ENCODE measurements at regions not wholly inside any gene's neighbourhood (a gene's known extent, or its start where the extent isn't known, plus 50 kb on each side); places are given as distances from the start of the nearest gene placed in this dataset.

DNA sequence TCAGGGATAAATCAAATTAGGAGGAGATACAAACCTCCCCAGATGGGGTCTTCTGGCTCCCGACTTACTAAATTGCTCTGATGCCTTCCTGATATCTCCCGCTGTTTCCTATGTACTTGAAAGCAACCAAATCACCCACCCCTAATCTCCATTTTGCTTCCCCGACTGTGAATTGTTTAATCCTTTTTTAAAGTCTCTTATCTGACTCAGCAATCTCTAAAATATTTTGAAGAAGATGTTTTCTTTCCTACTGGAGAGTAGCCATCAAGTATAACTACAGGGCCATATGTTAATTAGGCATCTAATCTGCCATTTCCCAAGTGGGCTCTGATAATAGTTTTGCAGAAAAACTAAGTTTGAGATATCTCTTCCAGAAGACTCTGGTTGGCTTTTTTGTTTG is 365.2 kb upstream of the MAF start:
- Mint-ChIP-seq H3K27ac (no peak overlapping the region), H3K4me1 (no peaks in the 10 kb centered on the region), H3K27me3 (peaks cover 2% of the 10 kb centered on the region), H3K4me3 (no peak overlapping the region), H3K36me3 (ENCODE audit: low read depth) (no peaks in the 10 kb centered on the region), H3K9me3 (peaks cover 3% of the 10 kb centered on the region)
- TF ChIP-seq, protein P1, sequence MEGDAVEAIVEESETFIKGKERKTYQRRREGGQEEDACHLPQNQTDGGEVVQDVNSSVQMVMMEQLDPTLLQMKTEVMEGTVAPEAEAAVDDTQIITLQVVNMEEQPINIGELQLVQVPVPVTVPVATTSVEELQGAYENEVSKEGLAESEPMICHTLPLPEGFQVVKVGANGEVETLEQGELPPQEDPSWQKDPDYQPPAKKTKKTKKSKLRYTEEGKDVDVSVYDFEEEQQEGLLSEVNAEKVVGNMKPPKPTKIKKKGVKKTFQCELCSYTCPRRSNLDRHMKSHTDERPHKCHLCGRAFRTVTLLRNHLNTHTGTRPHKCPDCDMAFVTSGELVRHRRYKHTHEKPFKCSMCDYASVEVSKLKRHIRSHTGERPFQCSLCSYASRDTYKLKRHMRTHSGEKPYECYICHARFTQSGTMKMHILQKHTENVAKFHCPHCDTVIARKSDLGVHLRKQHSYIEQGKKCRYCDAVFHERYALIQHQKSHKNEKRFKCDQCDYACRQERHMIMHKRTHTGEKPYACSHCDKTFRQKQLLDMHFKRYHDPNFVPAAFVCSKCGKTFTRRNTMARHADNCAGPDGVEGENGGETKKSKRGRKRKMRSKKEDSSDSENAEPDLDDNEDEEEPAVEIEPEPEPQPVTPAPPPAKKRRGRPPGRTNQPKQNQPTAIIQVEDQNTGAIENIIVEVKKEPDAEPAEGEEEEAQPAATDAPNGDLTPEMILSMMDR (IDR thresholded peaks at IDR 0.05): no peak
- ChIA-PET CTCF (no interaction called here), POLR2A (no interaction called here)
- DNase-seq: no peak
- intact Hi-C loops (cut with micrococcal nuclease): no loop called here
- ATAC-seq (ENCODE audit: low read depth): no peak

DNA sequence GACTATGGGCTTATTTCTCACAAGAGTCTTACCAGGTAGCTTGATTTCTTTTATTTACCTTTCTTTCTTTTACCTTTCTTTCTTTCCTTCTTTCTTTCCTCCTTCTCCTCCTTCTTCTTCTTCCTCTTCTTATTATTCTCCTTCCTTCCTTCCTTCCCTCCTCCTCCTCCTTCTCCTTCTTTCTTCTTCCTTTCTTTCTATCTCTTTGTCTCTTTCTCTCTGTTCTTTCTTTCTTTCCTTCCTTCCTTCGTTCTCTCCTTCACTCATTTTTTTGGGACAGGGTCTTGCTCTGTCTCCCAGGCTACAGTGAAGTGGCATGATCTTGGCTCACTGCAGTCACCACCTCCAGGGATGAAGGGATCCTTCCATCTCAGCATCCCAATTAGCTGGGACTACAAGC is 363.6 kb upstream of the MAF start:
- ChIA-PET CTCF (no interaction called here), POLR2A (no interaction called here)
- TF ChIP-seq, protein P1 (IDR thresholded peaks at IDR 0.05): no peak
- Mint-ChIP-seq H3K27ac (no peak overlapping the region), H3K4me1 (no peaks in the 10 kb centered on the region), H3K9me3 (peaks cover 3% of the 10 kb centered on the region), H3K36me3 (ENCODE audit: low read depth) (no peaks in the 10 kb centered on the region), H3K4me3 (no peak overlapping the region), H3K27me3 (peaks cover 2% of the 10 kb centered on the region)
- DNase-seq (no peak), ATAC-seq (ENCODE audit: low read depth) (no peak)
- intact Hi-C loops (cut with micrococcal nuclease): no loop called here

GRCh38 chr16:79962962-79963361 is 362.4 kb upstream of the MAF start:
- POLR2A ChIA-PET: no interaction called here

DNA sequence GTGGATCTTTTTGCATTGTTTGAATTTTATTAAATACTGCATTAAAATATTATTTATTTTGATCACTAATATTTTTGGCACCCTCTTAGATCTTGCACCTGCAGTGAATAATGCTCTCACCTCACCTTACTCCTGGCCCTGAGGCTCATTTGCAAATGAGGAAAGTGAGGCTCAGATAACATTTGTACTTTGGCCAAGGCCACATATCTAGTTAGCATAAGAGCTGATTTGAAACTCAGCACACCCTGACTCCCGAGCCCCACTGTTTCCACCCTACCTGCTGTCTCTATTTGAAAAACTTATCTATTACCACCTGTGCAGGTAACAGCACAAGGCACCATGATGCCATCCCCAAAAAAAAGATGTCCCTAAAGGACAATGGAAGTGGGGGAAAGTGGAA is 358.7 kb upstream of the MAF start:
- TF ChIP-seq, protein P1 (IDR thresholded peaks at IDR 0.05): no peak
- Mint-ChIP-seq H3K27me3 (peaks cover 2% of the 10 kb centered on the region), H3K9me3 (peaks cover 3% of the 10 kb centered on the region), H3K36me3 (ENCODE audit: low read depth) (no peaks in the 10 kb centered on the region), H3K27ac (no peak overlapping the region), H3K4me1 (no peaks in the 10 kb centered on the region), H3K4me3 (no peak overlapping the region)
- intact Hi-C loops (cut with micrococcal nuclease): no loop called here
- POLR2A ChIA-PET: no interaction called here
- CTCF ChIA-PET: no interaction called here
- no peak for DNase-seq
- ATAC-seq (ENCODE audit: low read depth): no peak

More at GRCh38 chr16:79962962-79963361, 362.4 kb upstream of the MAF start:
- no peak overlapping the region for H3K4me3 Mint-ChIP-seq
- H3K36me3 Mint-ChIP-seq (ENCODE audit: low read depth): no peaks in the 10 kb centered on the region
- CTCF ChIA-PET: no interaction called here
- H3K27me3 Mint-ChIP-seq: peaks cover 2% of the 10 kb centered on the region
- intact Hi-C loops (cut with micrococcal nuclease): no loop called here
- no peak for DNase-seq
- ATAC-seq (ENCODE audit: low read depth): no peak
- no peaks in the 10 kb centered on the region for H3K4me1 Mint-ChIP-seq
- TF ChIP-seq, protein P1 (IDR thresholded peaks at IDR 0.05): no peak
- peaks cover 3% of the 10 kb centered on the region for H3K9me3 Mint-ChIP-seq
- H3K27ac Mint-ChIP-seq: no peak overlapping the region

GRCh38 chr16:79954921-79955705 is 354.6 kb upstream of the MAF start:
- H3K4me1 Mint-ChIP-seq: no peaks in the 10 kb centered on the region
- intact Hi-C loops (cut with micrococcal nuclease): no loop called here
- no peak overlapping the region for H3K27ac Mint-ChIP-seq
- no peaks in the 10 kb centered on the region for H3K27me3 Mint-ChIP-seq
- TF ChIP-seq, protein P1 (IDR thresholded peaks at IDR 0.05): no peak
- H3K36me3 Mint-ChIP-seq (ENCODE audit: low read depth): no peaks in the 10 kb centered on the region
- ChIA-PET POLR2A (no interaction called here), CTCF (no interaction called here)
- ATAC-seq (ENCODE audit: low read depth): no peak
- no peaks in the 10 kb centered on the region for H3K9me3 Mint-ChIP-seq
- no peak overlapping the region for H3K4me3 Mint-ChIP-seq
- DNase-seq: no peak
